Cardiac fibroblast (primary cell): ENCODE measurements at regions not wholly inside any gene's neighbourhood (a gene's known extent, or its start where the extent isn't known, plus 50 kb on each side); places are given as distances from the start of the nearest gene placed in this dataset.

Experiments used
- DNase-seq, 2 donors: peaks; one replicate each; pipeline versions ENCODE4 v3.0.0 to v3.0.0-alpha.2; 2010; ENCODE audit warnings: low read depth in 2 of 2
- H3K4me3 ChIP-seq, 2 donors: replicated peaks in 1 of 2; 1 replicate in 1 of 2; 2 replicates in 1 of 2; pipeline ENCODE4 v1.5.1; 2011; ENCODE audit warnings: low read depth in 2 of 2, low read length in 2 of 2, mild to moderate bottlenecking in 2 of 2, moderate library complexity in 1 of 2
- TF ChIP-seq, protein P1 (sequence below): IDR thresholded peaks from one replicate; pipeline ENCODE4 v1.5.1; 2011; ENCODE audit warnings: low read depth, mild to moderate bottlenecking, low read length, inconsistent platforms

DNA sequence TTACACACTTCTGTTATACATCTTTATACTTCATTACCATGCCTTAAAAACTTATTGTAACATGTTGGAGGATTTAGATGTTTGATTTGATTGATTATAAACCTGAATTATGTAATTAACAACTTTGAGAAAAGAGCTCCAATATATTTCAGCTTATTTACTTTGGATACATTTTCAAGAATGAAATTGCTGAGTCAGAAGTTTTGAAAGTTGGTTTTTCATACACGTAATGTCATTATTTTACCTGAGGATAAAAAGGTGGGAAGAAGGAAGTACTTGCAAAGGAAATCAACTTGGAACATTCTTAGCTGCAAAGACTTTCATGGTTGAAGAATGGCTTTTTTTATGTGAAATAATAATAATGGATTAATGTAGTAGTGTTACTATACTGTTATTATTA is 677.2 kb downstream of the FAM181B start:
- H3K4me3 ChIP-seq = no peak overlapping the region
- TF ChIP-seq, protein P1, sequence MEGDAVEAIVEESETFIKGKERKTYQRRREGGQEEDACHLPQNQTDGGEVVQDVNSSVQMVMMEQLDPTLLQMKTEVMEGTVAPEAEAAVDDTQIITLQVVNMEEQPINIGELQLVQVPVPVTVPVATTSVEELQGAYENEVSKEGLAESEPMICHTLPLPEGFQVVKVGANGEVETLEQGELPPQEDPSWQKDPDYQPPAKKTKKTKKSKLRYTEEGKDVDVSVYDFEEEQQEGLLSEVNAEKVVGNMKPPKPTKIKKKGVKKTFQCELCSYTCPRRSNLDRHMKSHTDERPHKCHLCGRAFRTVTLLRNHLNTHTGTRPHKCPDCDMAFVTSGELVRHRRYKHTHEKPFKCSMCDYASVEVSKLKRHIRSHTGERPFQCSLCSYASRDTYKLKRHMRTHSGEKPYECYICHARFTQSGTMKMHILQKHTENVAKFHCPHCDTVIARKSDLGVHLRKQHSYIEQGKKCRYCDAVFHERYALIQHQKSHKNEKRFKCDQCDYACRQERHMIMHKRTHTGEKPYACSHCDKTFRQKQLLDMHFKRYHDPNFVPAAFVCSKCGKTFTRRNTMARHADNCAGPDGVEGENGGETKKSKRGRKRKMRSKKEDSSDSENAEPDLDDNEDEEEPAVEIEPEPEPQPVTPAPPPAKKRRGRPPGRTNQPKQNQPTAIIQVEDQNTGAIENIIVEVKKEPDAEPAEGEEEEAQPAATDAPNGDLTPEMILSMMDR = no peak
- DNase-seq = no peak

GRCh38 chr11:82049199-82049598 is 684.5 kb downstream of the FAM181B start:
- DNase-seq = no peak
- TF ChIP-seq, protein P1 = no peak
- H3K4me3 ChIP-seq = no peak overlapping the region

- H3K4me3 ChIP-seq = no peak overlapping the region
- no peak for DNase-seq
- TF ChIP-seq, protein P1 = no peak
These were observed 686.5 kb downstream of the FAM181B start for GRCh38 chr11:82047200-82047599.

DNA sequence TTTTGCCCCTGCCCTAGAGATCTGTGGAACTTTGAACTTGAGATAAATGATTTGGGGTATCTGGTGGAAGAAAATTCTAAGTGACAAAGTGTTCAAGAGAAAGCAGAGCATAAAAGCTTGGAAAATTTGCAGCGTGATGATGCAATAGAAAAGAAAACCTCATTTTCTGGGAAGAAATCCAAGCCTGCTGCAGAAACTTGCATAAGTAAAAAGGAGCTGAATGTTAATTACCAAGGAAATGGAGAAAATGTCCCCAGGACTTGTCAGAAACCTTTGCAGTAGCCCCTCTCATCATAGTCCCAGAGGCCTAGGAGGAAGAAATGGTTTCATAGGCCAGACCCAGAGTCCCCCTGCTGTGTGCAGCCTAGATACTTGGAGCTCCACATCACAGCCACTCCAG is 686.9 kb downstream of the FAM181B start:
- DNase-seq = peak; percentile 21 to 22
- TF ChIP-seq, protein P1 = no peak
- H3K4me3 ChIP-seq = no peak overlapping the region

GRCh38 chr11:82045748-82046457 is 687.8 kb downstream of the FAM181B start:
- no peak for DNase-seq
- TF ChIP-seq, protein P1 = no peak
- no peak overlapping the region for H3K4me3 ChIP-seq

- no peak overlapping the region for H3K4me3 ChIP-seq
- DNase-seq = no peak
- TF ChIP-seq, protein P1 = no peak
These were observed 690.3 kb downstream of the FAM181B start for GRCh38 chr11:82043316-82043715.

DNA sequence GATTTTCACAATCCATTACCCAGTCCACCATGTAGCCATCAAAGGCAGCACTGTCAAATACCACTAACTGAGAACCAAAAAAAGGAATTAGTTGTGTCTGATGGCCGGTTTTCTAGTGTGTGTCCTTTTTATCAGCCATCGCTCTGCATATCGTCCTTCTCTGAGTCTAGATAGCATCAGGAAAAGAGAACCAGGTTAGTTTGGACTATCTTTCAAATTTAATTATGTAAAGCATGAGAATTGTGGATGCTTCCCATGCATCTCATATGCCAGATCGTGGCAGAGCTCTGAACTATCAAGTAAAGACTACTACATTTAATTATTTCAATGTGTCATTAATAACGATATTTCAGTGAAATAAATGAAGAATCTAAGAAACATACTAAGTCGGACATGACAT is 691.9 kb downstream of the FAM181B start:
- no peak for DNase-seq
- H3K4me3 ChIP-seq = no peak overlapping the region
- TF ChIP-seq, protein P1 = no peak
